CD4-positive, alpha-beta T cell treated with Interferon alpha-2 for 1 hour (primary cell): ENCODE measurements at regions not wholly inside any gene's neighbourhood (a gene's known extent, or its start where the extent isn't known, plus 50 kb on each side); places are given as distances from the start of the nearest gene placed in this dataset.
"Not testable (repeated sequence)": the region's sequence is repeated elsewhere in the genome, so short reads cannot be mapped to it uniquely, and the experiment has no call there.

Source experiments
- DNase-seq, 2 donors: peaks; one replicate each; pipeline ENCODE4 v3.0.0-alpha.2; 2020 to 2022

- DNase-seq: not testable (repeated sequence)
These were observed 545.4 kb downstream of the CDY1 start for GRCh38 chrY:26167332-26167731.

GRCh38 chrY:26179326-26179725 is 557.4 kb downstream of the CDY1 start:
- DNase-seq: not testable (repeated sequence)

GRCh38 chrY:26224974-26225373 is 603.1 kb downstream of the CDY1 start:
- DNase-seq: not testable (repeated sequence)

- DNase-seq: not testable (repeated sequence)
These were observed 603.6 kb downstream of the CDY1 start for GRCh38 chrY:26225468-26225867.

- DNase-seq: not testable (repeated sequence)
These were observed 619.0 kb downstream of the CDY1 start for GRCh38 chrY:26240944-26241343.

- DNase-seq: not testable (repeated sequence)
These were observed 632.3 kb downstream of the CDY1 start for GRCh38 chrY:26254262-26254661.

- DNase-seq: not testable (repeated sequence)
These were observed 643.5 kb downstream of the CDY1 start for GRCh38 chrY:26265449-26265848.

- not testable (repeated sequence) for DNase-seq
These were observed 646.5 kb downstream of the CDY1 start for GRCh38 chrY:26268421-26268820.

- not testable (repeated sequence) for DNase-seq
These were observed 647.0 kb downstream of the CDY1 start for GRCh38 chrY:26268934-26269333.

- DNase-seq: not testable (repeated sequence)
These were observed 651.2 kb downstream of the CDY1 start for GRCh38 chrY:26273089-26273488.

- DNase-seq: not testable (repeated sequence)
These were observed 684.1 kb downstream of the CDY1 start for GRCh38 chrY:26306046-26306445.

GRCh38 chrY:26306630-26307385 is 684.9 kb downstream of the CDY1 start:
- DNase-seq: not testable (repeated sequence)

- not testable (repeated sequence) for DNase-seq
These were observed 686.4 kb downstream of the CDY1 start for GRCh38 chrY:26308308-26308707.

GRCh38 chrY:26315065-26315464 is 693.1 kb downstream of the CDY1 start:
- DNase-seq: peak in 1 of 2 donors; percentile 15

- DNase-seq: not testable (repeated sequence)
These were observed 697.7 kb downstream of the CDY1 start for GRCh38 chrY:26319488-26320202.

GRCh38 chrY:26322756-26323155 is 700.8 kb downstream of the CDY1 start:
- not testable (repeated sequence) for DNase-seq

- DNase-seq: not testable (repeated sequence)
These were observed 731.0 kb downstream of the CDY1 start for GRCh38 chrY:26352931-26353330.

GRCh38 chrY:26354191-26354590 is 732.3 kb downstream of the CDY1 start:
- DNase-seq: no peak

GRCh38 chrY:26359869-26360268 is 738.0 kb downstream of the CDY1 start:
- DNase-seq: not testable (repeated sequence)

- DNase-seq: not testable (repeated sequence)
These were observed 738.6 kb downstream of the CDY1 start for GRCh38 chrY:26360472-26360871.

- not testable (repeated sequence) for DNase-seq
These were observed 741.5 kb downstream of the CDY1 start for GRCh38 chrY:26363442-26363841.

- DNase-seq: not testable (repeated sequence)
These were observed 744.2 kb downstream of the CDY1 start for GRCh38 chrY:26366091-26366490.

- not testable (repeated sequence) for DNase-seq
These were observed 750.6 kb downstream of the CDY1 start for GRCh38 chrY:26372480-26372879.
